Activated CD8-positive, alpha-beta memory T cell treated with anti-CD3 and anti-CD28 coated beads for 36 hours (primary cell): ENCODE measurements at regions not wholly inside any gene's neighbourhood (a gene's known extent, or its start where the extent isn't known, plus 50 kb on each side); places are given as distances from the start of the nearest gene placed in this dataset.

Source experiments
- CTCF ChIA-PET: fragments of 350-600 bp; sonication (Branson Sonifier 250); formaldehyde crosslinking; loops from one replicate; lab custom pipeline; 2021; ENCODE audit warnings: antibody characterized with exemption; lab: Charles Lee
- POLR2A ChIA-PET: fragments of 350-600 bp; sonication (Branson Sonifier 250); formaldehyde crosslinking; loops from one replicate; lab custom pipeline; 2021; ENCODE audit warnings: antibody characterized with exemption; lab: Charles Lee

DNA sequence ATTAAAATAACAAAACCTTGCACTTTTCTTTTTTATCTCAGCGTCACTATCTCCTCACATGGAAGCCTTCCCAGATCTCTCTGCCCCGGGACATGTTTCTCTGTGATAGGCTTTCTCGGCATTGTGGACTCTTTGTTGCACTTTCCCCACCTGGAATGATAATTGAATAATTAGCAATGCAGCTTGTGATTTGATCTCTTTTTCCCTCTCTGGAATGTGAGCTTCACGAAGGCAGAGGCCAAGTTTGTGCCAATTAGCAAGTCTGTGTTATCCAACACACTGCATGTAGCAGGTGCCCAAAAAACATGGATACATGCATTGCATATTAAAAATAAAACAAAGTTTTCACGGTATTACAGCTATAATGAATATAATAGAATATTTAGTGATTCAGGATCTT, 431.2 kb downstream of the HAPSTR1 start:
- ChIA-PET CTCF (no interaction called here), POLR2A (no interaction called here)

DNA sequence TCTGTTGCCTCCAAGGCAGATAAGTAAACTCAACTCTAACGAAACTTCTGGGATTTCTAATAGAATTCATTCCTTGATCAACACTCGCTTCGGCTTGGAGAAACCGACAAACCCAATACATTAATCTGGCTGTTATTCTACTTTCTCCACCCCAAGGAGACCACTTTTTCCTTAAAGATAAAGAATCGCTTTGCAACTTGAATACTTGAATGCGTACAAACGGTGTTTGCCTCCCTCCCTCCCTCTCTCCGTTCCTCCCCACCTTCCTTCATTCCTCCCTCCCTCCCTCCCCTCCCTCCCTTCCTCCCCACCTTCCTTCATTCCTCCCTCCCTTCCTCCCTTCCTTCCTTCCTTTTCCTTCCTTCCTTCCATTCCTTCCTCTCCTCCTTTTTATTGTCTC, 432.6 kb downstream of the HAPSTR1 start:
- ChIA-PET CTCF (no interaction called here), POLR2A (no interaction called here)

DNA sequence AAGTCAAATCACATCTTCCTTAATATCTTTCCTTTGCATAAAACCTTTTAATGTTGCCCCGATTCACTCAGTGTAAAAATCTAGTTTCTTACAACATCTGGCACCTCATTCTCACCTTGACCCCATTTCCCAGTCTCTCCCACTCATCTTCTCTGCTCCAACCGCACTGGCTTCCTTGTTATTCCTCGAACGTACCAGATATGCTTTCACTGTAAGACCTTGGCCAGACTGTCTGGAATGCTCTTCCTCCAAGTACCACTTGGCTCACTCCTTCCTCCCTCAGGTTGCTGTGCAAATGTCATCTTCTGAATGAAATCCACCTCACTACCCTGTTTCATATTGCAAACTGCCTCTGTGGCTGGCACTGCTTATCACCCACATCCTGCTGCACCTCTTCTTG, 433.6 kb downstream of the HAPSTR1 start:
- ChIA-PET POLR2A (no interaction called here), CTCF (no interaction called here)

DNA sequence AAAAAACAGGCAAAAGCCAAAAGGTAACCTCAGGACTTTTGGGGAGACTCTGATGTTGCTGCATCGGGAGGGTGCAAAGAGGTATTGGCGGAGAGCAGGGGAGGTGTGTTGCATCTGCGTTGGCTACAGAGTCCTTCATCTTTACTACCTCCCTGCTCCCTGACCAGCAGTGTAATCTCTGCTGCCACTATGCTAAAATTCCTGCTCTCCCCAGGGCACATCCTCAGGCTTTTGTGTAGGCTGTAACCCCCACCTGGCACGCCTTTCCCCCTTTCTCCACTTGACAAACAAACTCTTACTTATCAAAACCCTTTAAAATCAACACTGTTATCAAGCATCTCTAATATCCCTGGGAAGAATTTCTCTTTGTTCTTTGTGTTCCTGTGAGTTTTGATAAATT, 435.3 kb downstream of the HAPSTR1 start:
- ChIA-PET POLR2A (no interaction called here), CTCF (no interaction called here)

DNA sequence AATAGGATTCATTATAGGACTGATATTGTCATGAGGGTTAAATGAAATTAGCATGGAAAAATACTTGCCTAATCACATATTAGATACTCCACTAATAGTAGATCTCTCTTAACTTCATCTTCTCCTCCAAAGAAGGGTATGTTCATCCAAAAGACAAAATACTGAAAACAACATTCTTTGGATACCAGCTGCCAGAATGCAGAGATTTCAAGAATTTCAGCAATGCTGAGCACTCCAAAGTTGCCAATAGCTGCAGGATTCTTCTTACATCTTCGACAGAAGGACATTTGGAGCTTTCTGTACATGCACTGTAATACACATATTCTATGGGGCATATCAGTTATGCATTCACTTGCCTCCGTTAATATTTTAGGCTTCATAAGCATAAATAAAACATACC, 436.5 kb downstream of the HAPSTR1 start:
- CTCF ChIA-PET, result no interaction called here
- POLR2A ChIA-PET, result no interaction called here

DNA sequence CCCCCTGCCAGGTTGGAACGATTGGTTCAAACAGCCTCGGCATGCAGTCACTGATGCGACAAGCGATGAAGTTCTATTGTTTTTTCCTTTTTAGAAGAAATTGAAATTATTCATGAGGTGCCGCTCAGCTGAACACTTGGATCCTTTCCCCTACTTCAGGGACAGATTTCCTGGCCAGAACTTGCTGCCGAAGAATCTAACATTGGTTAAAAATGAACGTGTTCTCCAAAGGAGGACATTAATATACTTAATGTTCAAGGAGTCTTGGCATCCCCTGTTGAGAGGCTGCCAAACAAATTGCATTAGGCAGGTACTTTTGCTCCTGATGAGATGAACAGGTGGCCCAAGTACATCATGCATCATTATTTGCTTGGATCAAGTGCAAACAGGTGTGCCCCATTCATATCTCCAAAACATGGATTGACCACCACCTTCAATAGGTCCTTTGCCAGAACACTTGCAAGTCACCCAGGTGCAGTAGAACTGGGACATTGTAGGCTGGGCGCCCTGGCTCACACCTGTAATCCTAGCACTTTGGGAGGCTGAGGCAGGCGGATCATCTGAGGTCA, 437.2 kb downstream of the HAPSTR1 start:
- POLR2A ChIA-PET, result no interaction called here
- CTCF ChIA-PET, result no interaction called here

DNA sequence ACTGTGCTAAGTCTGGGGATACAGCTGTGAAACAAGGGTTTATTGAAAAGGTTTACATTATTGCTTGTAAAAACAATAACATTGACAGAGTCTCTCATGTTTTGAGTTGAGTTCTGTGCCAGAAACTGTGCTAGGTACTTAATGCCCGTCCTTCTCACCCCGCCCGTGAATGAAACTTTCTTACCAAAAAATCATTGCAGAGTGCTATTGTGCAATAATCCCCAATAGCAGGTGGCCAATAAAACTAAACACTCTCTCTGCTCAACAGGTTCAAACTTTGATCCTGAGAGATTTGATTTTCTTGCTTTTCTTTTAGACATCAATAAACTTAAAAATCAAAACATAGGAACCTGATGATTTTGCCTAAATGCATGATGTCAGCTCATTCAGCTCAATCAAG, 441.6 kb downstream of the HAPSTR1 start:
- POLR2A ChIA-PET, result no interaction called here
- CTCF ChIA-PET, result no interaction called here

DNA sequence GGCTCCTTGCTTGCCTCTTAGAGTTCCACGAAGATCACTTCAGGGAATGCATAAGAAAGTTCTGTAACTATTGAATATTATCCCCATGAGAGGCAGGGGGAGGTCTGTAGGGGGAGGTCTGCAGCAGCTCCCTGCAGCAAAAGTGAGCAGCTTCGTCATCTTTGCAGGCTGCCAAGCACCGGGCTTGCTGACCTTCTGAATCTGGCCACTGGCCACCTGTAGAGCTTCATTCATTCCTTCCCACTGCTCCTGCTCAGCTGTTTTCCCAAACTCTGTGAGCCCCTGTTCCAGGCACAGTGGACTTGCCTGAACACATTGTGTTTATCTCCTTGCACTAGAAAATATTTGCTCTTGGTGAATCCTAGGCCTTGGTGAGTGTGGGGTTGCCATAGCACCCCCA, 443.3 kb downstream of the HAPSTR1 start:
- ChIA-PET CTCF (no interaction called here), POLR2A (no interaction called here)

DNA sequence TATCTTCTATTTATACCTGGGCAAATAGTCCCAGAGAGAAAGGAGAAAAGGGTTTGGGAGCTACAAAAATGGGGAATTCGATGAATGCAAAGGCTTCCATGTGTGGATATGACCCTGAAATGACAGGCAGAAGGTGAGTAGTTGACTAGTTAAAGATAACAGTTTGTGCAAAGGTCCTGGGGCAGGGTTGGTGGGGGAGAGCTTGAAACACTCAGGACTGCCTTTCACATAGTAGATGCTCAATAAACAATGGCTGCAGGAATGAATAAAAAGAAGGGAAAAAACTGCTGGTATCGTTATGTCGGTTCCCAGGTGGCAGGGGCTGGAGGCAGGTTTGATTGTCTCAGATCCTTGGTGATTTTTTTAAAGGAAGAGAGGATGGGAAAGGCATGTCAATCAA, 445.5 kb downstream of the HAPSTR1 start:
- POLR2A ChIA-PET, result no interaction called here
- CTCF ChIA-PET, result no interaction called here

DNA sequence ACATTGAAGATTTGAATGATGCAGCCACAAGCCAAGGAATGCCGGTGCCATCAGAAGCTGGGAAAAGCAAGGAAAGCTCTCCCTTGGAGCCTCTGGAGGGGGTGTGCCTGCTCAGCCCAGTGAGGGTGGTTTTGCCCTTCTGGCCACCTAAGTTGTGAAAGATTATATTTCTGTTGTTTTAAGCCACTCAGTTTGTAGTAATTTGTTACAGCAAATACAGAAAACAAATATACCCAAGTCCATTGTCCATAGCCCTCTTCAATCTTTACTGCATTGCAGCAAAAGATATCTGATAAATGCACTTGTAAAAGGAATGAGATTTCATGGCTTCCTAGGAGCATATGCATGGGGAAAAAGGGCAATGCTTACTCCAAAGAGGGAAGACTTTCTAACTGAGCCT, 447.9 kb downstream of the HAPSTR1 start:
- POLR2A ChIA-PET, result no interaction called here
- CTCF ChIA-PET, result no interaction called here

DNA sequence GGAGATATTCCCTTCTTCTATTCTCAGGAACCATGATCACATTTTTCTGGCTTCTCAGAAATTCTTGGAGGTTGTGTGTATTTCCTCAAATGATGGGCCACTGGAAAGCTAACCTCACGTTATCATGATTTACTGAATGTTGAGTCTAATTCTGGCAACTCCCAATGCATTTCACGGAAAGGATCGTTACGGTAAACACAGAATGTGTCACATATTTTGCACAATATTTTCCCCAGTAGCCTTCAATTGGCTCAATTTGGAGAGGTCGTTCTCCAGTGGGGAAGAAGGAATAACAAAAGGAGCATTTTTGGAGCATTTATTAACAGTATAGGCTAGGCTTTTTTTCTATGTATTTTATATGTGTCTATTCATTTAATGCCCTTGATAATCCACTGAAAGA, 450.3 kb downstream of the HAPSTR1 start:
- POLR2A ChIA-PET, result no interaction called here
- CTCF ChIA-PET, result no interaction called here

DNA sequence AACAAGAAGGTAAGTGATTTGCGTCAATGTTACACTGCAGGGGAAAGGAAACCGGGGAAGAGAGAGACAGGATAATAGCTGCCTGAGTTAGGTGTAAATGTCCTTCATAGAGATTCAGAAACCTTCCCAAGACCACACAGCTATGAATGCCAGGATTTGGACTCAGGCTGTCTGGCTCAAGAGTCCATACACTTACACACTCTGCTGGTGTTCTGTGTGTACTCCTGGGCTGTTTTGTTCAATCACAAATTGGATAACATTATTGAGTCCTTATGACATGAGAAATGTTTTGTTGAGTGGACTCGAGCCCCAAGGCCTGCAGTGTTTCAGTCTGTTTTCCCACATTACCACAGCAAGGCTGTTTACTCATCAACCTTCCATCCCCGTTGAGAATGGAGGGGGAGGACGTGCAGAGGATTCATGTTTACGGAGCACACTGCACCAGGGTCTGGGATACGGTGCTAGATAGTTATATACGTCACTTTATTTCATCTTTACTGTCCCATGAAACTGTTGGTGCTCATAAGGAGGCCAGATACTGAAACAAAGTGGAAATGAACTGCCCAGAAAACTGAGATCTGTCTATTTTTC, 450.8 kb downstream of the HAPSTR1 start:
- POLR2A ChIA-PET, result no interaction called here
- CTCF ChIA-PET, result no interaction called here

DNA sequence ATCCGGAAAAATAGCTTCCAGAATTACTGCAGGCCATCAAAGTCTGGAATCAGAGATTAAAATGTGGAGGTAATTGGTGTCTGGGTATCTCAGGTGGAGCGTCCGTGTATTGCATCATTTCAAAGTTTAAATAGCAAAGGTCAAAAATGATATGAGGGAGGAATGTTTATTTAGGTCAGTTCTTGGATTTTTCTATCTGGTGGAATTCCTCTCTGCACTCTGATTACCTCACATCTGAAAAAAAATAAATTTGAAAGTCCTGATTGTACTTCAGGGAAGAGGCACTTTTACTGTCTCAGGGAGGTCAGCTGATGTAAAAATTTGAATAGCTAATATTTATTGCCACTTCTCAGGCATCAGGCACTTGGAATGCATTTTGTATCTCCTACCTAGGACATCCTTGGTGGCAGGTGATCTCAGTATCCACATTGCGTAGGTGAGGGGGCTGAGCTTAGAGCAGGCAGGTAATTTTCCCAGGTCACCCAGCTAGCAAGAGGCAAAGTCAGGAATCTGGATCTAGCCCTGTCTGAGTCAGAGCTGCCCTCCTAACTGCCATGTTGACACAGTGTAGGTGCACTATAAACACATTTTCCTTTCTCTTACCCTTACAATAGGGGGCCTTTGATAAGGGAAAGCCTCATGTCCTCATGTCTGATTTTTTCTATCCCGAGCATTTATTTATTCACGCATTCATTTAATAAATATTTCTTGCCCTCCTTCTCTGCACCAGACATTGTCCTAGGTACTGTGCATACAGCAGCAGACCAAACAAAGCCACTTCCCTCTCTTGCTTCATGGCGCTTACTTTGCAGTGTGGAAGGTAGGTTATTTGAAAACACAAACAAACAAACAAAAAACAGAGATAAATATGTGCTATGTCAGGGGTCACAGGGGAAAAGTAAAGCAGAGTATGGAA, 454.3 kb downstream of the HAPSTR1 start:
- ChIA-PET CTCF (no interaction called here), POLR2A (no interaction called here)

DNA sequence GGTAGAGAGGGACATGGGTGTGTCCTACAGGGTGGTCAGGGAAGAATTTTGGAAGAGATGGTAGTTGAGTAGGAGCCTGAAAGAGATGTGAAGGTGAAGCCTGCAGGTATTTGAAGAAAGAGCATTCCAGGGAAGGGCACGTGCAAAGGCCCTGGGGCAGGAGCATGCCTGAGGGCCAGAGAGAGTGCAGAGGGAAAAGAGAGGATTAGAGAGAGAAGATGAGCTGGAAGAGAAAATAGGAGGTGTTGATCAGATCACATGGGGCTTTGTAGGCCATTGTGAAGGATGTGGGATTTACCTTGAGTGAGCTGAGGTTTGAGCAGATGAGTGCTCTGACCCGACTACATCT, 455.0 kb downstream of the HAPSTR1 start:
- ChIA-PET POLR2A (no interaction called here), CTCF (no interaction called here)

DNA sequence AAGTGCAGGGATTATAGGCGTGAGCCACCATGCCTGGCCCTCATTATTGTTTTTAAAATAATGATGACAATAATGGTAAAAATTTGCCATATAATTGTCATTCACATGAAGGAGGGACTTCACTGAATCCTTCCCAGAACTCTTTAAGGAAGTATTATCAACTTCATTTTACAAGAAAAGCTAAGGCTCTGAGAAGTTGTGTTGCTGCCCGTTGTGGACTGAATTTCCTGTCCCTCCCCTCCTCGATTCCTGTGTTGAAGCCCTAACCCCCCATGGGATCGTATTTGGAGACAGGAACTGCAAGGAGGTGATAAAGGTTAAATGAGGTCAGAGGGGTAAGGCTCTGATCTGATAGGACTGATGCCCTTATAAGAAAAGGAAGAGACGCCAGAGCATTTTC, 458.0 kb downstream of the HAPSTR1 start:
- CTCF ChIA-PET, result no interaction called here
- POLR2A ChIA-PET, result no interaction called here

DNA sequence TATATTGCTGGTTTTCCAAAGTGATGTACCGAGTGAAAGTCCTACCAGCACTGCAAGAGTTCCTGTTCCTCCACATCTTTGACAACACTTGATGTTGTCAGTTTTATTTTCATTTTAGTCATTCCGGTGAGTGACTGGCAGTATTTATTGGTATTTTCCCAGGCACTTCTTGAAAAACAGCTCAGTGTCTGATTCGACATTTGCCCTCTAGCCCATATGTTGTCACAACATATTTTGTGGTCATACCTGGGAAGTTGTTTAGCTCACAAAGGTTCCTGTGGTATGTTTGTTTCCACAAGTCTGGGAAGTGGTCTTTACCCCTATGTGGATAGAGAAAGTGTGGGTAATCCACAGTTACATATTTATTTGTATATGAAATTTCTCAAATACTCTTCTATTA, 463.6 kb downstream of the HAPSTR1 start:
- ChIA-PET POLR2A (no interaction called here), CTCF (no interaction called here)

DNA sequence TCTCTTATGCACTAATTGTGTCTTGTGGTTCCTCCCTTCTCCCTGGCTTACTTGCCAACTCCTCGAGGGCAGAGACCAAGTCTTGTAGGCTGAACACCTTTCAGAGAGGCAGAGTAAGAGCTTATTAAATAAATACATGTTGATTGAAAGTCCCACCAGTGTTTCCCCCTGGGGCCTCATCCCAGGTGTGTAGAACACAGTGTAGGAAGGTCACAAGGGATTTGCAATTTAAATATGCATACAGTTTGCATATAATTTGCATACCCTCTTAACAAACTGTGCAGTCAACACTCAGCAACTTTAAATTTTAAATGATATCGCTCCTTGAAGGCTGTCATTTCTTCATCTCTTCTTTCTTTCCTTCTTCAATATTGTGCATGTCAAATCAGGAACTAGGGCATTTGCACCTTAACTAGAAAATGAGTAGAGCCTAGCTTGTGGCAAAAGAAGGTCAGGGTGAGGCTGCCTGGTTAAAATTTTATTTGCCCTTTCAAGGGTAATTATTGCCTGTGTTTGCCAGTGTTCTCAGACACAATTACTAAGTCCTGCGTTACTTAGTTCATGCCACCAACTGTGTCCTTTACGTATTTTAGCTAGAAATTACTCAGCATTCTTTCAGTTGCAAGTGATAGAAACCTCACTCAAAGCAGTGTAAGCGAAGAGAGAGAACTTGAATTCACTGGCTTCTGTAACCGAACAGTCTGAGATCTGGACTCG, 465.7 kb downstream of the HAPSTR1 start:
- ChIA-PET CTCF (no interaction called here), POLR2A (no interaction called here)

DNA sequence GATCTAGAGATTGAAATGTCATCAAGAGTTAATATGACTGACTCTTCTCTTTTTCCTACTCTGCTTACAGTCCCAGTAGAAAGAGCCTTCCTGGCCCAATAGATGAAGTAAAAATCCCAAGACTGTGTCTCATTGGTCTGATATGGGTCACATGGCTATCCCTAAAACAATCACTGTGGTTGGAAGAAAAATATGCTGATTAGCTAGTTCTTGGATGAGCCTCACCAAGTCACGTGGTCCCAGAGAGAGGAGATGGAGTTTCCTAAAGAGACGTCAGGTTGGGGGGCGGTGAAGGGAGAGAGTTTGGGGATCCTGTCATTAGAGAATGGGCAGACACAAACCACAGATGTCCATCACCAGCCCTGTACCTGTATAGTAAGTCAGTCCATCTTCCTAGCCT, 466.3 kb downstream of the HAPSTR1 start:
- ChIA-PET CTCF (no interaction called here), POLR2A (no interaction called here)

DNA sequence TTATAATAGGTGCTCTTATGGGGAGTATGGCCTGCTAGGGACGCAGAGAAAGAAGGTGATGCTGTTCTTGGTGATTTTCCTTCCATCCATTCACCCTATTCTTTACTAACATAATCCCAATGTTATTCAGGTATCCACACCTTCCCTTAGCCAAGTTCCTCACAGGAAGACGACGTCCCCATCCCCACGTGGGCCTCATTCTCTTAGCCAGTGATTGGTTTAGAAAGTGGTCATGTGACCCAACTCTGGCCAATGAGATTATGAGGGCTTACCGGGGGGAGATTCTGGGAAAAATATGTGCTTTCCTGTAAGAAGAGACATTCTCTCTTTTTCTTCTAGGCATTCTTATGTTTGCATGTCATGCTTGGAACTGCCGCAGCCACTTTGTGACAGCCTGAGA, 474.7 kb downstream of the HAPSTR1 start:
- CTCF ChIA-PET, result no interaction called here
- POLR2A ChIA-PET, result no interaction called here

DNA sequence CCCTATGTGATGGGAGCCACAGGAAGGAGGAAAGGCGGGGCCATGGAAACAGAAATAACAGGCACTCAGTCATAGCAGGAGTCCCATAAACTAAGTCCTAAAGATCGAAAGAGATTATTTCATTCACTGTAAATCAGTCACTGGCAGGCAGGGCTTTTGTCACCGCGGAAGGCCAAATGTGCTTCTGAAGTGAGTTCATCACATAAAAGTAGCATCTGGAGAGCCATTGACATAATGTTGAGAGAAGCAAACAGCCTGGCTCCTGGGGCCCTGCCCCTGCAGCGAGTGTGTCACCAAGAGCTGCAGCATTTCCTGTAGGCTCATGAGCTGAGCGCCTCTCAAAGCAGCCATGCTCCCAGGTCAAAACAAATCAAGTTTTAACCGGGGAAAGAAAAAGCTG, 476.2 kb downstream of the HAPSTR1 start:
- ChIA-PET POLR2A (no interaction called here), CTCF (no interaction called here)

DNA sequence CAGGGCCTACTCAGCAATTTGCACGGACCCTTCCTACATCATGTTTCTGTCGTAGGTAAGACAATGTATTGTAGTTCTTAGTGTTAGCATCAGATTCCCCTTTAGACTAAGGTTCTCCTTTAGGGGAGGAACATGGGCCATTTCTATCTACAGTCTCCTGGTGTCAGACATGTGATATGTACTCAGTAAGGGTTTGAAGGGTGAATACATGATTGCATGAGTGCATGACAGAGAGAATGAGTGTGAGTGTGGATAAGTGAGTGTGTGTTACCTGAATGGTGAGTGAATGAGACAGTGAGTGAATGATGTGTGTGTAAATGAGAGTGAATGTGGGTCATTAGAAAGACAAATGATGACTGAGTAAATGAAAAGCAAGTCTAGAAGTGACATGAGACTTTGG, 476.8 kb downstream of the HAPSTR1 start:
- ChIA-PET POLR2A (interaction anchor here (0.6 kb wide), 1 partner anchor 658 kb away, joined by 4 read pairs; no protein-coding TSS in a partner anchor), CTCF (no interaction called here)
